Uterus (tissue), 3 donors: ENCODE measurements at regions not wholly inside any gene's neighbourhood (a gene's known extent, or its start where the extent isn't known, plus 50 kb on each side); places are given as distances from the start of the nearest gene placed in this dataset.
"Not testable (repeated sequence)": the region's sequence is repeated elsewhere in the genome, so short reads cannot be mapped to it uniquely, and the experiment has no call there.

ENCODE experiments used
- DNase-seq, 2 donors: peaks; one replicate each; pipeline ENCODE4 v3.0.0-alpha.2; 2019 to 2020
- H3K27ac ChIP-seq, 2 donors: fragments of 200-600 bp; sonication (generic); 1 replicate in 1 of 2; 2 replicates in 1 of 2; pipeline ENCODE4 v1.5.1; 2016 to 2018
- H3K27me3 ChIP-seq, 2 donors: fragments of 200-600 bp; sonication (generic); one replicate each; pipeline ENCODE4 v1.5.1; 2018 to 2019; ENCODE audit warnings: control low read depth in 1 of 2
- H3K36me3 ChIP-seq, 2 donors: fragments of 200-600 bp; sonication (generic); one replicate each; pipeline ENCODE4 v1.5.1; 2019; ENCODE audit warnings: control low read depth in 1 of 2
- H3K4me1 ChIP-seq, 2 donors: fragments of 200-600 bp; sonication (generic); one replicate each; pipeline ENCODE4 v1.5.1; 2018 to 2019; ENCODE audit warnings: control low read depth in 1 of 2
- H3K4me3 ChIP-seq, 2 donors: fragments of 200-600 bp; sonication (generic); 1 replicate in 1 of 2; 2 replicates in 1 of 2; pipeline ENCODE4 v1.5.1; 2018 to 2019; ENCODE audit warnings: mild to moderate bottlenecking in 1 of 2
- H3K9me3 ChIP-seq, 2 donors: fragments of 200-600 bp; sonication (generic); one replicate each; pipeline ENCODE4 v1.5.1; 2019; ENCODE audit warnings: control low read depth in 1 of 2
- POLR2A ChIP-seq, 2 donors: fragments of 450-650 bp; IDR thresholded peaks; one replicate each; pipeline ENCODE4 v1.6.1; 2016; ENCODE audit warnings: antibody characterized with exemption in 2 of 2, mild to moderate bottlenecking in 1 of 2, moderate library complexity in 1 of 2
- intact Hi-C: fragments of 100-400 bp; cut with DNase I; formaldehyde crosslinking; loops from one replicate; pipeline ENCODE4 v1.15.1; 2023; ENCODE audit warnings: low total_unique reads
- TF ChIP-seq, protein P1 (sequence below), 4 experiments: fragments of 200-600 bp in 2 of 4; fragments of 450-650 bp in 2 of 4; sonication (generic) in 2 of 4; IDR thresholded peaks; one replicate each; pipeline ENCODE4 v1.5.1; 2016 to 2019; ENCODE audit warnings: antibody characterized with exemption in 4 of 4, mild to moderate bottlenecking in 2 of 4, moderate library complexity in 1 of 4
- donor health status: DM: yes; HTN: yes; CAD: no.

DNA sequence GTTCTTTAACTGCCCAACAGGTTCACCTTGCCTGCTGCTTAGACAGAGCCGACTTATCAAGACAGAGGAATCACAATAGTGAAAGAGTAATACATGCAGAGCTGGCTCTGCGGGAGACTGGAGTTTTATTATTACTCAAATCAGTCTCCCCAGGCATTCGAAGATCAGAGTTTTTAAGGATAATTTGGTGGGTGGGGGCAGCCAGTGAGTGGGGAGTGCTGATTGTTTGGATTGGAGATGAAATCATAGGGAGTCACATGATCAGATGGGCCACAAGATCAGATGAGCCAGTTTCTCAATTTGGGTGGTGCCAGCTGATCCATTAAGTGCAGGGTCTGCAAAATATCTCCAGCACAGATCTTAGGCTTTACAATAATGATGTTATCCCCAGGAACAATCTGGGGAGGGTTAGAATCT lies 131.3 kb downstream of the AKR1D1 start:
- no peaks in the 10 kb centered on the region for H3K4me1 ChIP-seq
- no peak overlapping the region for H3K27ac ChIP-seq
- intact Hi-C loops: no loop called here
- no peak overlapping the region for H3K4me3 ChIP-seq
- DNase-seq: no peak
- H3K36me3 ChIP-seq: no peaks in the 10 kb centered on the region
- H3K27me3 ChIP-seq: no peaks in the 10 kb centered on the region
- TF ChIP-seq, protein P1, sequence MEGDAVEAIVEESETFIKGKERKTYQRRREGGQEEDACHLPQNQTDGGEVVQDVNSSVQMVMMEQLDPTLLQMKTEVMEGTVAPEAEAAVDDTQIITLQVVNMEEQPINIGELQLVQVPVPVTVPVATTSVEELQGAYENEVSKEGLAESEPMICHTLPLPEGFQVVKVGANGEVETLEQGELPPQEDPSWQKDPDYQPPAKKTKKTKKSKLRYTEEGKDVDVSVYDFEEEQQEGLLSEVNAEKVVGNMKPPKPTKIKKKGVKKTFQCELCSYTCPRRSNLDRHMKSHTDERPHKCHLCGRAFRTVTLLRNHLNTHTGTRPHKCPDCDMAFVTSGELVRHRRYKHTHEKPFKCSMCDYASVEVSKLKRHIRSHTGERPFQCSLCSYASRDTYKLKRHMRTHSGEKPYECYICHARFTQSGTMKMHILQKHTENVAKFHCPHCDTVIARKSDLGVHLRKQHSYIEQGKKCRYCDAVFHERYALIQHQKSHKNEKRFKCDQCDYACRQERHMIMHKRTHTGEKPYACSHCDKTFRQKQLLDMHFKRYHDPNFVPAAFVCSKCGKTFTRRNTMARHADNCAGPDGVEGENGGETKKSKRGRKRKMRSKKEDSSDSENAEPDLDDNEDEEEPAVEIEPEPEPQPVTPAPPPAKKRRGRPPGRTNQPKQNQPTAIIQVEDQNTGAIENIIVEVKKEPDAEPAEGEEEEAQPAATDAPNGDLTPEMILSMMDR (IDR thresholded peaks at IDR 0.05): no peak
- no peak for TF ChIP-seq POLR2A (IDR thresholded peaks at IDR 0.05)
- H3K9me3 ChIP-seq: no peaks in the 10 kb centered on the region

DNA sequence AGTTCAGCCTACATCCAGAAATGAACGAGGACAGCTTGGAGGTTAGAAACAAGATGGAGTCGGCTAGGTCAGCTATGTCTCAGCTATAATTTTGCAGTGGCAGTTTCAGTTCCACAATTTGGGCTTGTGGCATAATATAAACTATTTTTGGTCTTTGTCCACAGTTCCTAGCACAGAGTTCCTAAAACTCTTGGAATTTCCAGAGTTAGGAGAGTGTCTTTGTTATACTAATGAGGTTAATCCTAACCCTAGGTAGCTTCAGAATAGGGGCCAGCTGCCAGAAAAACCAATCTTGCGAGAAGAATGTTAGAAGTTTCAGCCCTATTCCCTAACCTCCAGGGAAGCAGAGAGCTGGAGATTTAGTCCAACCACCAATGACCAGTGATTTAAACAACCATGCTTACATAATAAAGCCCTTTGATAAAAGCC lies 131.9 kb downstream of the AKR1D1 start:
- no peak for DNase-seq
- Histone ChIP-seq H3K4me3 (no peak overlapping the region), H3K27ac (no peak overlapping the region), H3K4me1 (no peaks in the 10 kb centered on the region), H3K9me3 (no peaks in the 10 kb centered on the region), H3K27me3 (no peaks in the 10 kb centered on the region), H3K36me3 (no peaks in the 10 kb centered on the region)
- intact Hi-C loops: no loop called here
- no peak for TF ChIP-seq POLR2A (IDR thresholded peaks at IDR 0.05)
- TF ChIP-seq, protein P1 (IDR thresholded peaks at IDR 0.05): no peak

DNA sequence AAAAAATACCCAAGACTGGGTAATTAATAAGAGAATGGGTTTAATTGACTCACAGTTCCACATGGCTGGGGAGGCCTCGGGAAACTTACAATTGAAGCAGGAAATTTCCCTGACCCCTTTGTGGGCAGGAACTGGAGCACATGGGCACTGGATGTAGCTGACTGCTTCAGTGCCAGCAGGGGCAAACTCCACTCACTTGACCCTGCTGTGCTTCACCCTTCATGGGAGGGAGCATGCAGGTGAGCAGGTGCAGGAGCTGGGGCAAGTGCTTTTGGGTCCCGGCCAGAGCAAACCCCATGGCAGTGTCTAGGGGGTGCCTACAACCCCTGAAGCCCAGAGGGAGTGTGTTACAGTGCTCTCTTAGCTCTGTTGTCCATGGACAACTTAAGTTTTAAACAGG lies 132.6 kb downstream of the AKR1D1 start:
- H3K4me3 ChIP-seq: no peak overlapping the region
- no peak for DNase-seq
- H3K9me3 ChIP-seq: no peaks in the 10 kb centered on the region
- H3K27ac ChIP-seq: no peak overlapping the region
- intact Hi-C loops: no loop called here
- no peaks in the 10 kb centered on the region for H3K4me1 ChIP-seq
- TF ChIP-seq, protein P1 (IDR thresholded peaks at IDR 0.05): no peak
- TF ChIP-seq POLR2A (IDR thresholded peaks at IDR 0.05): no peak
- H3K36me3 ChIP-seq: no peaks in the 10 kb centered on the region
- H3K27me3 ChIP-seq: no peaks in the 10 kb centered on the region

DNA sequence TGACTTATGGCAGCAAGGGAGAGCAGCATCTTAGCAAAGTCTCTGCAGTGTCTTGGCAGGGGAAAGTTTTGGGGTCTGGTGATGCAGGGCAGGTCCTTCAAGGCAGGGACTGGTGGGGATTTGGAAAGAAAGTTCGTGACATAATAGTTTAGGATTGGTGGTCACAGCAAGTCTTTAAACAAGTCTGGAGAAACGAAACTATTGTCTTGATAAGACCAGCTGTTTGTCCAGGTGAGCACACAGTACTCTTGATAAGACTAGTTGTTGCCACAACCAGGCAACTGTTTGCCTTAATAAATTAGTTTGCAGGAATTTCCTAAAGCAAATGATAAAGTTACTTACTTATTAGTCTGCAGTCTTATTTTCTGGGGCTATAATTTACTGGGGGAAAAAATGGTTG lies 136.1 kb downstream of the AKR1D1 start:
- H3K27me3 ChIP-seq: no peaks in the 10 kb centered on the region

DNA sequence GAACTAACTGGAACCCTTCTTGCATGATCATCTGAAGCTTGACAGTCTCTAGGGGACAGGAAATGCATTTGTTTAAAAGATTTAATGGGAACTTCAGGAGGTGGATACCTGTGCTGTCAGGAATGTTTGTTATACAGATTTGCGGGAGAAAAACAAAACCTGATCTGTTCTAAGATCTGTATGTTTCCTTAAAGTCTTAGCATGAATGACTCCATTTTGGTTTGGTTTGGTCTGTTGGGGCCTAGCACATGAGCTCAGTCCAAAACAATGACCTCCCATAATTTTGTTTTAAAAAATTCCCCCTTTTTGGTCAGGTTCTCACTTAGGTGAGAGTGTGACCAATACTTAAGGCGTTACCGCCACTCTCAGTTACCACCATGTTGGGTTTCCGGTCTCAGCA lies 138.7 kb downstream of the AKR1D1 start:
- Histone ChIP-seq H3K9me3 (no peaks in the 10 kb centered on the region), H3K4me3 (no peak overlapping the region), H3K27ac (no peak overlapping the region), H3K4me1 (no peaks in the 10 kb centered on the region), H3K36me3 (no peaks in the 10 kb centered on the region), H3K27me3 (no peaks in the 10 kb centered on the region)
- intact Hi-C loops: no loop called here
- no peak for TF ChIP-seq POLR2A (IDR thresholded peaks at IDR 0.05)
- TF ChIP-seq, protein P1 (IDR thresholded peaks at IDR 0.05): no peak
- DNase-seq: no peak

More for the DNA sequence above, 136.1 kb downstream of the AKR1D1 start:
- H3K4me3 ChIP-seq: no peak overlapping the region
- H3K9me3 ChIP-seq: no peaks in the 10 kb centered on the region
- TF ChIP-seq POLR2A (IDR thresholded peaks at IDR 0.05): no peak
- TF ChIP-seq, protein P1 (IDR thresholded peaks at IDR 0.05): no peak
- H3K36me3 ChIP-seq: no peaks in the 10 kb centered on the region
- DNase-seq: no peak
- intact Hi-C loops: no loop called here
- H3K27ac ChIP-seq: no peak overlapping the region
- H3K4me1 ChIP-seq: no peaks in the 10 kb centered on the region

DNA sequence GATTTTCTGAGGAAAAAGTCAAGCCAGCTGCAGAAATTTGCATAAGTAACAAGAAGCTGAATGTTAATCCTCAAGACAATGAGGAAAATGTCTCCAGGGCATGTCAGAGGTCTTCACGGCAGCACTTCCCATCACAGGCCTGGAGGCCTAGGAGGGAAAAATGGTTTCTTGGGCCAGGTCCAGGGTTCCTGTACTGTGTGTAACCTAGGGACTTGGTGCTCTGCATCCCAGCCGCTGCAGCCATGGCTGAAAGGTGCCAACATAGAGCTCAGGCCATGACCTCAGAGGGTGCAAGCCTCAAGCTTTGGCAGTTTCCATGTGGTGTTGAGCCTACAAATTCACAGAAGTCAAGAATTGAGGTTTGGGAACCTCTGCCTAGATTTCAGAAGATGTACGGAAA lies 144.1 kb downstream of the AKR1D1 start:
- H3K9me3 ChIP-seq, intact Hi-C loops, H3K27ac ChIP-seq, DNase-seq, H3K4me1 ChIP-seq, H3K27me3 ChIP-seq, H3K36me3 ChIP-seq, H3K4me3 ChIP-seq: not testable (repeated sequence)

DNA sequence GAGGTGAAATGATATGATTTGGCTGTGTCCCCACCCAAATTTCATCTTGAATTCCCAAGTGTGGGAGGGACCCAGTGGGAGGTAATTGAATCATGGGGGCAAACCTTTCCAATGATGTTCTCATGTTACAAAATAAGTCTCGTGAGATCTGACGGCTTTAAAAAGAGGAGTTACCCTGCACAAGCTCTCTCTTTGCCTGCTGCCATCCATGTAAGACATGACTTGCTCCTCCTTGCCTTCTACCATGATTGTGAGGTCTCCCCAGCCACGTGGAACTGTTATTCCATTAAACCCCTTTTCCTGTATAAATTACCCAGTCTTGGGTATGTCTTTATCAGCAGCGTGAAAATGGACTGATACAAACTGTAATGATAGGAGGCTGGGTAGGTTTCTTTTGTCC lies 145.1 kb downstream of the AKR1D1 start:
- H3K4me3 ChIP-seq, H3K27me3 ChIP-seq, intact Hi-C loops, H3K27ac ChIP-seq, H3K9me3 ChIP-seq, H3K4me1 ChIP-seq, DNase-seq, H3K36me3 ChIP-seq: not testable (repeated sequence)
